ENCODE measurements at regions not wholly inside any gene's neighbourhood (a gene's known extent, or its start where the extent isn't known, plus 50 kb on each side); places are given as distances from the start of the nearest gene placed in this dataset.
A peak's percentile ranks its signal among the peaks of the same experiment; 100 is the strongest.

DNA sequence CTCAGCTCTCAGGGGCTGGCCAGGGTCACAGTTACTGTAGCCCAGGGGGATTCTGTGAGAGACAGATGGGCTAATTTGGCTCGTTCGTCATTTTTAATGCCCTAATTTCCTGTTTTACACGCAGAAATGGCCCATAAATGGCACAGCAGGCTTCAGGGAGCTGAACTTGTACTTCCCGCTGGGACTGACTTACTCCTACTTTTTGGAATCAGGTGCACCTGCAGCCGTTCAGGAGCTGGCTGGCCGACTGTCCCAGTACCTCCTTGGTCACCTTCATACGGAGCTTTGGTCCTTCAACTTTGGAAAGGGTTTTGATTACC is 62.4 kb upstream of the URI1 start:
- TF ChIP-seq, protein P1, sequence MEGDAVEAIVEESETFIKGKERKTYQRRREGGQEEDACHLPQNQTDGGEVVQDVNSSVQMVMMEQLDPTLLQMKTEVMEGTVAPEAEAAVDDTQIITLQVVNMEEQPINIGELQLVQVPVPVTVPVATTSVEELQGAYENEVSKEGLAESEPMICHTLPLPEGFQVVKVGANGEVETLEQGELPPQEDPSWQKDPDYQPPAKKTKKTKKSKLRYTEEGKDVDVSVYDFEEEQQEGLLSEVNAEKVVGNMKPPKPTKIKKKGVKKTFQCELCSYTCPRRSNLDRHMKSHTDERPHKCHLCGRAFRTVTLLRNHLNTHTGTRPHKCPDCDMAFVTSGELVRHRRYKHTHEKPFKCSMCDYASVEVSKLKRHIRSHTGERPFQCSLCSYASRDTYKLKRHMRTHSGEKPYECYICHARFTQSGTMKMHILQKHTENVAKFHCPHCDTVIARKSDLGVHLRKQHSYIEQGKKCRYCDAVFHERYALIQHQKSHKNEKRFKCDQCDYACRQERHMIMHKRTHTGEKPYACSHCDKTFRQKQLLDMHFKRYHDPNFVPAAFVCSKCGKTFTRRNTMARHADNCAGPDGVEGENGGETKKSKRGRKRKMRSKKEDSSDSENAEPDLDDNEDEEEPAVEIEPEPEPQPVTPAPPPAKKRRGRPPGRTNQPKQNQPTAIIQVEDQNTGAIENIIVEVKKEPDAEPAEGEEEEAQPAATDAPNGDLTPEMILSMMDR (IDR thresholded peaks at IDR 0.05), result no peak
- Mint-ChIP-seq H3K4me3 (ENCODE audit: unreplicated experiment) (no peak overlapping the region), H3K36me3 (ENCODE audit: low read depth) (no peaks in the 10 kb centered on the region), H3K9me3 (ENCODE audit: low read depth) (no peaks in the 10 kb centered on the region), H3K27ac (ENCODE audit: unreplicated experiment) (no peak overlapping the region), H3K4me1 (ENCODE audit: low read depth) (peaks cover 16% of the 10 kb centered on the region), H3K27me3 (ENCODE audit: low read depth) (peaks cover 15% of the 10 kb centered on the region)
- DNase-seq (ENCODE audit: low spot score), result peak; percentile 34

DNA sequence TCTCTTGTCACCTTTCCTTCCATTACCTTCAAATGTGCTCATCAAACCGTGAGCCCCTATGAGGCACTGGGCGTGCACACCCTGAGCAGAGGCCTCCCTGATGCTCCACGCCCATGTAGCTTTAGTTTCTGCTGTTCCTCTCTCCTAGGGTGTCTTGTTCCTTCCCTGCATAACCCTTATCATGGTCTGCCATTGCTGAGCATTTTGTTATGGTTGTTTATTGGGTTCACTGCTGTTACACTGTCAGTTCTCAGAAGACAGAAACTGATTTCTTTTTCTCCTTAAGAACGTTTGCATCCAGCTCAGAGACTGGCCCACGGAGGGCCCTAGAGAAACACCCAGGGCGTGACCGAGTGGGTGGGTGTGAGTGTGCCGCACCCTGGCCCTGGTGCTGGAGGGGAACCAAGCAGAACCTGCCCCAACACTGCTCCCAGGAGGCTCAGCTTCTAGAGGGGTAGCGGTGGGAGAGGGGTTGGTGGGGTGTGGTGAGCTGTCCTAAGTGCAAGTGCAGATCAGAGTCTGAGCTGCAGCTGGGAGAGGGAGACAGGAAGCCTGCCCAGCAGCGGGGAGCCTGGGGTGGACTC is 61.4 kb upstream of the URI1 start:
- TF ChIP-seq, protein P1 (IDR thresholded peaks at IDR 0.05), result no peak
- no peak overlapping the region for H3K4me3 Mint-ChIP-seq (ENCODE audit: unreplicated experiment)
- no peak overlapping the region for H3K27ac Mint-ChIP-seq (ENCODE audit: unreplicated experiment)
- H3K4me1 Mint-ChIP-seq (ENCODE audit: low read depth), result peaks cover 8% of the 10 kb centered on the region
- no peaks in the 10 kb centered on the region for H3K36me3 Mint-ChIP-seq (ENCODE audit: low read depth)
- no peaks in the 10 kb centered on the region for H3K9me3 Mint-ChIP-seq (ENCODE audit: low read depth)
- peak; percentile 48 for DNase-seq (ENCODE audit: low spot score)
- peaks cover 15% of the 10 kb centered on the region for H3K27me3 Mint-ChIP-seq (ENCODE audit: low read depth)

DNA sequence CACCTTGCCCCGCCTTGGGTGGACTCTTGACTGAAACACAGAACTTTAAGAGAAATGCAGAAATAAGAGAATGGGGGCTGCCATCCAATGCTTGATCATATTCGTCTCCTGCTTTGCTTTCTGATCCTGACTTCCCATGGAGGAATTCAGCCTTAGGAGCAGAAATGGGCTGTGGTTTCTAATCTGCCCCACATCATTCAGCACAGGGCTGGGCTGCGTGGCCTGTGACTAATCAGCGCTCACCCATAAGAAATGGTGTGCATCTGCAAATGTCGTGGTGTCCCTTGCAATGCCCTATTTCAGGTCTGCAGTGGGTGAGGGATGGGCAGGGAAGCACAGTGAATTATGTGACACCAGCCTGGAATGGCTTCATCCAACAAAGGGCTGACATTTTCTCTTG is 60.7 kb upstream of the URI1 start:
- no peaks in the 10 kb centered on the region for H3K9me3 Mint-ChIP-seq (ENCODE audit: low read depth)
- DNase-seq (ENCODE audit: low spot score), result no peak
- H3K4me1 Mint-ChIP-seq (ENCODE audit: low read depth), result peaks cover 3% of the 10 kb centered on the region
- no peak overlapping the region for H3K27ac Mint-ChIP-seq (ENCODE audit: unreplicated experiment)
- TF ChIP-seq, protein P1 (IDR thresholded peaks at IDR 0.05), result no peak
- H3K36me3 Mint-ChIP-seq (ENCODE audit: low read depth), result no peaks in the 10 kb centered on the region
- H3K27me3 Mint-ChIP-seq (ENCODE audit: low read depth), result peaks cover 14% of the 10 kb centered on the region
- no peak overlapping the region for H3K4me3 Mint-ChIP-seq (ENCODE audit: unreplicated experiment)

DNA sequence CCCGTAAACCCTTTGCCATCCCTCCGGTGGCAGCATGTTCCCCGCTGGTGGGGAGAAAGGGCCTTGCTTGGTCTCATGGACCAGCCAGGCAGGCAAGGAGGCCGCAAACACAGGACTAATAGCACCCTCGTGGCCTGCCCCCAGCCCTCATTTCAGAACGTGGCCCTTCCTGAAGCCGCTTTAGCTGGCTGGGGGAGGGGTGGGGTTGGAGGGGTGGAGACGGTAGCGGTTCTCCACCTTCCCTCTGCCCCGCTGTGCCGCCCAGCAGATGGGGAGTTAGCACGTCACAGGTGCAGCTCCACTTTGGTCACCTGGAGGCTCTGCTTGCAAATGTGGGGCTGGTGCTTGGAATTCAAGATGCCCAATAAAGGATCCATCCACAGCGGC is 59.3 kb upstream of the URI1 start:
- Mint-ChIP-seq H3K27ac (ENCODE audit: unreplicated experiment) (no peak overlapping the region), H3K9me3 (ENCODE audit: low read depth) (no peaks in the 10 kb centered on the region), H3K27me3 (ENCODE audit: low read depth) (peaks cover 17% of the 10 kb centered on the region), H3K4me1 (ENCODE audit: low read depth) (no peaks in the 10 kb centered on the region), H3K36me3 (ENCODE audit: low read depth) (no peaks in the 10 kb centered on the region), H3K4me3 (ENCODE audit: unreplicated experiment) (no peak overlapping the region)
- DNase-seq (ENCODE audit: low spot score), result peak; percentile 64
- TF ChIP-seq, protein P1 (IDR thresholded peaks at IDR 0.05), result no peak

DNA sequence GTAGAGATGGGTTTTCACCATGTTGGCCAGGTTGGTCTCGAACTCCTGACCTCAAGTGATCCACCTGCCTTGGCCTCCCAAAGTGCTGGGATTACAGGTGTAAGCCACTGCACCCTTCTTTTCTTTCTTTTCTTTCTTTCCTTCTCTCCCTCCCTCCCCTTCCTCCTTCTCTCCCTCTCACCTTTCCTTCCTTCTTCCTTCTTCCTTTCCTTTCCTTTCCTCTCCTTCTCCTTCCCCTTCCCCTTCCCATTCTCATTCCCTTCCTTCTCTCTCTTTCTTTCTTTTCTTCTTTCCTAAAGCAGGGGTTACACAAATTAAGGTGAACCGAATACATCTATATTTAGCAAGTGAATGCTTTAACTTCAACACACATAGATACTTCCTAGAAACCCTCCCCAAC is 58.0 kb upstream of the URI1 start:
- H3K27me3 Mint-ChIP-seq (ENCODE audit: low read depth), result peaks cover 15% of the 10 kb centered on the region

More for the DNA sequence above, 58.0 kb upstream of the URI1 start:
- Mint-ChIP-seq H3K27ac (ENCODE audit: unreplicated experiment) (no peak overlapping the region), H3K36me3 (ENCODE audit: low read depth) (no peaks in the 10 kb centered on the region), H3K4me1 (ENCODE audit: low read depth) (no peaks in the 10 kb centered on the region), H3K4me3 (ENCODE audit: unreplicated experiment) (no peak overlapping the region), H3K9me3 (ENCODE audit: low read depth) (no peaks in the 10 kb centered on the region)
- no peak for DNase-seq (ENCODE audit: low spot score)
- TF ChIP-seq, protein P1 (IDR thresholded peaks at IDR 0.05), result no peak
